NT2/D1 (cell line): ENCODE measurements at regions not wholly inside any gene's neighbourhood (a gene's known extent, or its start where the extent isn't known, plus 50 kb on each side); places are given as distances from the start of the nearest gene placed in this dataset.

Experiments used
- SUZ12 ChIP-seq: IDR thresholded peaks from 2 replicates; pipeline ENCODE4 v1.6.1; 2011; ENCODE audit not compliant: insufficient read length, insufficient read depth; ENCODE audit errors: extremely low read depth
- YY1 ChIP-seq: IDR thresholded peaks from 2 replicates; pipeline ENCODE4 v1.6.1; 2011; ENCODE audit not compliant: insufficient read length, insufficient read depth
- ZNF274 ChIP-seq: IDR thresholded peaks from 2 replicates; pipeline ENCODE4 v1.6.1; 2011; ENCODE audit warnings: mild to moderate bottlenecking, low read depth, low read length

DNA sequence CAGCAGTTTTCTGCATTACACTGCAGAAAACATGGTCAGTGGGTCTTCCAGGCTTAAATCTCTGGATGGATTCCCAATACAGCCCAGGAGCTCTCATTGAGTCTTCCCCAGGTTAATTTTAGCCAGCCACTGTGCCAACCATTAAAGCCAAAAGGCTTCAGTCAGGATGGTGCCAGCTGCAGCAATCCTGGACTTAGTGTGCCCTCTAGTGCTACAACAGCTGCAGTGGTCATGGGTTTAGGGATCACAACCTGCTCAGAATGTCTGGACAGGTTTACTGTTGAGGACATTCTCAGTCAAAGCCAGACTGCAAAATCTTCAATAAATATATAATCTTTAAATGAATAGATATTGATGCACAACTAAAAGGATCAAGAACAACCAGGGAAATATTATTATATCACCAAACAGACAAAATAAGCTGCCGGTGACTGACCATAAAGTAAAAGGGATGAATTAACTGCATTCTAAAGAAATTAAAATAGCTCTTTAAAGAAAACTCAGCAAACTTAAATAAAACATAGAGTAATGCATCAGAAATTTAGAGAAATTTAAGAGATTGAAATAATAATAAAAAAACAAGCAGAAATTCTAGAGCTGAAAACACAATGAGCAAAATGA is 639.9 kb downstream of the SPOCK3 start:
- TF ChIP-seq YY1 (no peak), ZNF274 (no peak), SUZ12 (no peak)
